ENCODE measurements at regions not wholly inside any gene's neighbourhood (a gene's known extent, or its start where the extent isn't known, plus 50 kb on each side); places are given as distances from the start of the nearest gene placed in this dataset.

DNA sequence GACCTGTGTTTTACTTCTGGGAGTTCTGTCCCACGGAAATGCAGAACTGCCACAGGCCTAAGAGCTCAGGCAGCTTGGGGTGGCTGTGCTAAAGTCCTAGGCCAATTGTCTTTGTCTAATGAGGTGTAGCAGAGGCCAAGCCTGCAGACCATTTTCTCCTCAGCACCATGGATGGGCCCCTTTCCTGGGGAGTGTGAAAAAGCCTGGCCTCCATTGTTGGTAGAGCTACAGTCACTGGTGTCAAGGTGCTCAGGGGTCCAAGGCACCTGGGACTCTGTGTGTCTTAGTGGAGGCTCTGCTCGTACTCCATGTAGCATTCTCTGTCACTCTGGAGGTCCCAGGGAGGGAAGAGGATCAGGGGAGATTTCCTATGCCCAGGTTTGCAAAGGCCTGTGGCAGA is 329.6 kb downstream of the SLITRK5 start:
- no peak overlapping the region for H2AFZ ChIP-seq
- peaks cover 8% of the 10 kb centered on the region; the same call in 1 of the 2 replicates for H3K9me2 ChIP-seq (ENCODE audit: insufficient read depth)
- no peak overlapping the region for H3K27ac Mint-ChIP-seq
- no peaks in the 10 kb centered on the region for H4K20me1 ChIP-seq (replicated peaks; ENCODE audit: insufficient read depth)
- no peak for DNase-seq (ENCODE audit: low spot score)
- no peak for ATAC-seq
- H3K27me3 ChIP-seq (ENCODE audit: insufficient read depth) = no peaks in the 10 kb centered on the region
- peaks cover 36% of the 10 kb centered on the region for H3K9me3 Mint-ChIP-seq
- H3K27me3 Mint-ChIP-seq (ENCODE audit: insufficient read depth, low read depth, poor library complexity) = peaks cover 3% of the 10 kb centered on the region
- H3K36me3 ChIP-seq (ENCODE audit: insufficient read depth) = no peaks in the 10 kb centered on the region
- no peaks in the 10 kb centered on the region for H3K79me2 ChIP-seq (replicated peaks; ENCODE audit: insufficient read depth)
- no peak overlapping the region for H3K4me2 ChIP-seq
- no peaks in the 10 kb centered on the region; the same call in 1 of the 2 replicates for H3K4me1 ChIP-seq (ENCODE audit: insufficient read depth)
- H3K27ac ChIP-seq (ENCODE audit: low read depth) = no peak overlapping the region
- H3K4me3 Mint-ChIP-seq = no peak overlapping the region
- no peaks in the 10 kb centered on the region for H3F3A ChIP-seq (replicated peaks; ENCODE audit: low read depth)
- TF ChIP-seq ZNF114 (CRISPR knock-in tag; IDR thresholded peaks at IDR 0.05) (no peak), EZH2phosphoT487 (IDR thresholded peaks at IDR 0.05; ENCODE audit: unreplicated experiment) (no peak), NANOG (IDR thresholded peaks at IDR 0.05; ENCODE audit: borderline replicate concordance) (no peak), CREB1 (CRISPR knock-in tag; IDR thresholded peaks at IDR 0.05; ENCODE audit: low read depth) (no peak), POLR2AphosphoS5 (IDR thresholded peaks at IDR 0.05; ENCODE audit: low read depth) (no peak), ZNF331 (CRISPR knock-in tag; IDR thresholded peaks at IDR 0.05; ENCODE audit: low read depth) (no peak), STAT1 (IDR thresholded peaks at IDR 0.05; ENCODE audit: unreplicated experiment) (no peak), EZH2 (IDR thresholded peaks at IDR 0.05; ENCODE audit: low read depth, unreplicated experiment) (no peak), JUNB (IDR thresholded peaks at IDR 0.05; ENCODE audit: unreplicated experiment) (no peak)
- TF ChIP-seq, protein P1, sequence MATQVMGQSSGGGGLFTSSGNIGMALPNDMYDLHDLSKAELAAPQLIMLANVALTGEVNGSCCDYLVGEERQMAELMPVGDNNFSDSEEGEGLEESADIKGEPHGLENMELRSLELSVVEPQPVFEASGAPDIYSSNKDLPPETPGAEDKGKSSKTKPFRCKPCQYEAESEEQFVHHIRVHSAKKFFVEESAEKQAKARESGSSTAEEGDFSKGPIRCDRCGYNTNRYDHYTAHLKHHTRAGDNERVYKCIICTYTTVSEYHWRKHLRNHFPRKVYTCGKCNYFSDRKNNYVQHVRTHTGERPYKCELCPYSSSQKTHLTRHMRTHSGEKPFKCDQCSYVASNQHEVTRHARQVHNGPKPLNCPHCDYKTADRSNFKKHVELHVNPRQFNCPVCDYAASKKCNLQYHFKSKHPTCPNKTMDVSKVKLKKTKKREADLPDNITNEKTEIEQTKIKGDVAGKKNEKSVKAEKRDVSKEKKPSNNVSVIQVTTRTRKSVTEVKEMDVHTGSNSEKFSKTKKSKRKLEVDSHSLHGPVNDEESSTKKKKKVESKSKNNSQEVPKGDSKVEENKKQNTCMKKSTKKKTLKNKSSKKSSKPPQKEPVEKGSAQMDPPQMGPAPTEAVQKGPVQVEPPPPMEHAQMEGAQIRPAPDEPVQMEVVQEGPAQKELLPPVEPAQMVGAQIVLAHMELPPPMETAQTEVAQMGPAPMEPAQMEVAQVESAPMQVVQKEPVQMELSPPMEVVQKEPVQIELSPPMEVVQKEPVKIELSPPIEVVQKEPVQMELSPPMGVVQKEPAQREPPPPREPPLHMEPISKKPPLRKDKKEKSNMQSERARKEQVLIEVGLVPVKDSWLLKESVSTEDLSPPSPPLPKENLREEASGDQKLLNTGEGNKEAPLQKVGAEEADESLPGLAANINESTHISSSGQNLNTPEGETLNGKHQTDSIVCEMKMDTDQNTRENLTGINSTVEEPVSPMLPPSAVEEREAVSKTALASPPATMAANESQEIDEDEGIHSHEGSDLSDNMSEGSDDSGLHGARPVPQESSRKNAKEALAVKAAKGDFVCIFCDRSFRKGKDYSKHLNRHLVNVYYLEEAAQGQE (IDR thresholded peaks at IDR 0.05; ENCODE audit: unreplicated experiment) = no peak
- TF ChIP-seq, protein P2, sequence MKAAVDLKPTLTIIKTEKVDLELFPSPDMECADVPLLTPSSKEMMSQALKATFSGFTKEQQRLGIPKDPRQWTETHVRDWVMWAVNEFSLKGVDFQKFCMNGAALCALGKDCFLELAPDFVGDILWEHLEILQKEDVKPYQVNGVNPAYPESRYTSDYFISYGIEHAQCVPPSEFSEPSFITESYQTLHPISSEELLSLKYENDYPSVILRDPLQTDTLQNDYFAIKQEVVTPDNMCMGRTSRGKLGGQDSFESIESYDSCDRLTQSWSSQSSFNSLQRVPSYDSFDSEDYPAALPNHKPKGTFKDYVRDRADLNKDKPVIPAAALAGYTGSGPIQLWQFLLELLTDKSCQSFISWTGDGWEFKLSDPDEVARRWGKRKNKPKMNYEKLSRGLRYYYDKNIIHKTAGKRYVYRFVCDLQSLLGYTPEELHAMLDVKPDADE (IDR thresholded peaks at IDR 0.05) = no peak
- TF ChIP-seq, protein P3, sequence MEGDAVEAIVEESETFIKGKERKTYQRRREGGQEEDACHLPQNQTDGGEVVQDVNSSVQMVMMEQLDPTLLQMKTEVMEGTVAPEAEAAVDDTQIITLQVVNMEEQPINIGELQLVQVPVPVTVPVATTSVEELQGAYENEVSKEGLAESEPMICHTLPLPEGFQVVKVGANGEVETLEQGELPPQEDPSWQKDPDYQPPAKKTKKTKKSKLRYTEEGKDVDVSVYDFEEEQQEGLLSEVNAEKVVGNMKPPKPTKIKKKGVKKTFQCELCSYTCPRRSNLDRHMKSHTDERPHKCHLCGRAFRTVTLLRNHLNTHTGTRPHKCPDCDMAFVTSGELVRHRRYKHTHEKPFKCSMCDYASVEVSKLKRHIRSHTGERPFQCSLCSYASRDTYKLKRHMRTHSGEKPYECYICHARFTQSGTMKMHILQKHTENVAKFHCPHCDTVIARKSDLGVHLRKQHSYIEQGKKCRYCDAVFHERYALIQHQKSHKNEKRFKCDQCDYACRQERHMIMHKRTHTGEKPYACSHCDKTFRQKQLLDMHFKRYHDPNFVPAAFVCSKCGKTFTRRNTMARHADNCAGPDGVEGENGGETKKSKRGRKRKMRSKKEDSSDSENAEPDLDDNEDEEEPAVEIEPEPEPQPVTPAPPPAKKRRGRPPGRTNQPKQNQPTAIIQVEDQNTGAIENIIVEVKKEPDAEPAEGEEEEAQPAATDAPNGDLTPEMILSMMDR (conservative IDR thresholded peaks at IDR 0.05; ENCODE audit: low read depth in 2 of 2) = no peak
- TF ChIP-seq, protein P4, sequence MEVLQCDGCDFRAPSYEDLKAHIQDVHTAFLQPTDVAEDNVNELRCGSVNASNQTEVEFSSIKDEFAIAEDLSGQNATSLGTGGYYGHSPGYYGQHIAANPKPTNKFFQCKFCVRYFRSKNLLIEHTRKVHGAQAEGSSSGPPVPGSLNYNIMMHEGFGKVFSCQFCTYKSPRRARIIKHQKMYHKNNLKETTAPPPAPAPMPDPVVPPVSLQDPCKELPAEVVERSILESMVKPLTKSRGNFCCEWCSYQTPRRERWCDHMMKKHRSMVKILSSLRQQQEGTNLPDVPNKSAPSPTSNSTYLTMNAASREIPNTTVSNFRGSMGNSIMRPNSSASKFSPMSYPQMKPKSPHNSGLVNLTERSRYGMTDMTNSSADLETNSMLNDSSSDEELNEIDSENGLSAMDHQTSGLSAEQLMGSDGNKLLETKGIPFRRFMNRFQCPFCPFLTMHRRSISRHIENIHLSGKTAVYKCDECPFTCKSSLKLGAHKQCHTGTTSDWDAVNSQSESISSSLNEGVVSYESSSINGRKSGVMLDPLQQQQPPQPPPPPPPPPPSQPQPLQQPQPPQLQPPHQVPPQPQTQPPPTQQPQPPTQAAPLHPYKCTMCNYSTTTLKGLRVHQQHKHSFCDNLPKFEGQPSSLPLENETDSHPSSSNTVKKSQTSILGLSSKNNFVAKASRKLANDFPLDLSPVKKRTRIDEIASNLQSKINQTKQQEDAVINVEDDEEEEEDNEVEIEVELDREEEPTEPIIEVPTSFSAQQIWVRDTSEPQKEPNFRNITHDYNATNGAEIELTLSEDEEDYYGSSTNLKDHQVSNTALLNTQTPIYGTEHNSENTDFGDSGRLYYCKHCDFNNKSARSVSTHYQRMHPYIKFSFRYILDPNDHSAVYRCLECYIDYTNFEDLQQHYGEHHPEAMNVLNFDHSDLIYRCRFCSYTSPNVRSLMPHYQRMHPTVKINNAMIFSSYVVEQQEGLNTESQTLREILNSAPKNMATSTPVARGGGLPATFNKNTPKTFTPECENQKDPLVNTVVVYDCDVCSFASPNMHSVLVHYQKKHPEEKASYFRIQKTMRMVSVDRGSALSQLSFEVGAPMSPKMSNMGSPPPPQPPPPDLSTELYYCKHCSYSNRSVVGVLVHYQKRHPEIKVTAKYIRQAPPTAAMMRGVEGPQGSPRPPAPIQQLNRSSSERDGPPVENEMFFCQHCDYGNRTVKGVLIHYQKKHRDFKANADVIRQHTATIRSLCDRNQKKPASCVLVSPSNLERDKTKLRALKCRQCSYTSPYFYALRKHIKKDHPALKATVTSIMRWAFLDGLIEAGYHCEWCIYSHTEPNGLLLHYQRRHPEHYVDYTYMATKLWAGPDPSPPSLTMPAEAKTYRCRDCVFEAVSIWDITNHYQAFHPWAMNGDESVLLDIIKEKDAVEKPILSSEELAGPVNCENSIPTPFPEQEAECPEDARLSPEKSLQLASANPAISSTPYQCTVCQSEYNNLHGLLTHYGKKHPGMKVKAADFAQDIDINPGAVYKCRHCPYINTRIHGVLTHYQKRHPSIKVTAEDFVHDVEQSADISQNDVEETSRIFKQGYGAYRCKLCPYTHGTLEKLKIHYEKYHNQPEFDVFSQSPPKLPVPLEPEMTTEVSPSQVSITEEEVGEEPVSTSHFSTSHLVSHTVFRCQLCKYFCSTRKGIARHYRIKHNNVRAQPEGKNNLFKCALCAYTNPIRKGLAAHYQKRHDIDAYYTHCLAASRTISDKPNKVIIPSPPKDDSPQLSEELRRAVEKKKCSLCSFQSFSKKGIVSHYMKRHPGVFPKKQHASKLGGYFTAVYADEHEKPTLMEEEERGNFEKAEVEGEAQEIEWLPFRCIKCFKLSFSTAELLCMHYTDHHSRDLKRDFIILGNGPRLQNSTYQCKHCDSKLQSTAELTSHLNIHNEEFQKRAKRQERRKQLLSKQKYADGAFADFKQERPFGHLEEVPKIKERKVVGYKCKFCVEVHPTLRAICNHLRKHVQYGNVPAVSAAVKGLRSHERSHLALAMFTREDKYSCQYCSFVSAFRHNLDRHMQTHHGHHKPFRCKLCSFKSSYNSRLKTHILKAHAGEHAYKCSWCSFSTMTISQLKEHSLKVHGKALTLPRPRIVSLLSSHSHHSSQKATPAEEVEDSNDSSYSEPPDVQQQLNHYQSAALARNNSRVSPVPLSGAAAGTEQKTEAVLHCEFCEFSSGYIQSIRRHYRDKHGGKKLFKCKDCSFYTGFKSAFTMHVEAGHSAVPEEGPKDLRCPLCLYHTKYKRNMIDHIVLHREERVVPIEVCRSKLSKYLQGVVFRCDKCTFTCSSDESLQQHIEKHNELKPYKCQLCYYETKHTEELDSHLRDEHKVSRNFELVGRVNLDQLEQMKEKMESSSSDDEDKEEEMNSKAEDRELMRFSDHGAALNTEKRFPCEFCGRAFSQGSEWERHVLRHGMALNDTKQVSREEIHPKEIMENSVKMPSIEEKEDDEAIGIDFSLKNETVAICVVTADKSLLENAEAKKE (CRISPR knock-in tag; IDR thresholded peaks at IDR 0.05) = no peak
- H3K36me3 Mint-ChIP-seq (ENCODE audit: low read depth) = peaks cover 19% of the 10 kb centered on the region
- no peaks in the 10 kb centered on the region; the same call in 2 of the 3 replicates for H3K4me1 Mint-ChIP-seq
- no peak overlapping the region for H3K4me3 ChIP-seq

Measured in GM23338 (cell line).